IMR-90 (cell line): ENCODE measurements at regions not wholly inside any gene's neighbourhood (a gene's known extent, or its start where the extent isn't known, plus 50 kb on each side); places are given as distances from the start of the nearest gene placed in this dataset.

ENCODE experiments used
- BHLHE40 ChIP-seq: fragments of 150-350 bp; IDR thresholded peaks from 2 replicates; pipeline ENCODE4 v1.6.1; 2016; ENCODE audit warnings: mild to moderate bottlenecking, low read depth, low read length
- CEBPB ChIP-seq: IDR thresholded peaks from 2 replicates; pipeline ENCODE4 v1.6.1; 2012; ENCODE audit warnings: low read depth, low read length, improper control_type of control experiment
- CHD1 ChIP-seq: IDR thresholded peaks from 2 replicates; pipeline ENCODE4 v1.6.1; 2012; ENCODE audit warnings: low read depth, low read length, improper control_type of control experiment
- MAZ ChIP-seq: IDR thresholded peaks from 2 replicates; pipeline ENCODE4 v1.6.1; 2012; ENCODE audit warnings: low read depth, mild to moderate bottlenecking, low read length, improper control_type of control experiment, moderate library complexity, borderline replicate concordance
- POLR2A ChIP-seq: IDR thresholded peaks from 2 replicates; pipeline ENCODE4 v1.6.1; 2012; ENCODE audit warnings: mild to moderate bottlenecking, low read depth, low read length
- RAD21 ChIP-seq: IDR thresholded peaks from 2 replicates; pipeline ENCODE4 v1.6.1; 2012; ENCODE audit warnings: low read length, improper control_type of control experiment
- RCOR1 ChIP-seq: IDR thresholded peaks from 2 replicates; pipeline ENCODE4 v1.6.1; 2012; ENCODE audit warnings: mild to moderate bottlenecking, low read length, improper control_type of control experiment; ENCODE audit not compliant: insufficient replicate concordance
- RFX5 ChIP-seq: IDR thresholded peaks from 2 replicates; pipeline ENCODE4 v1.8.0; 2012; ENCODE audit warnings: low read depth, mild to moderate bottlenecking, low read length, moderate library complexity
- SMC3 ChIP-seq: fragments of 150-350 bp; IDR thresholded peaks from 2 replicates; pipeline ENCODE4 v1.6.1; 2016; ENCODE audit warnings: low read depth, mild to moderate bottlenecking, antibody characterized with exemption, low read length, moderate library complexity
- TF ChIP-seq, protein P1 (sequence below): conservative IDR thresholded peaks from 2 replicates; pipeline ENCODE4 v1.5.1; 2012; ENCODE audit warnings: mild to moderate bottlenecking, low read depth, low read length, improper control_type of control experiment

DNA sequence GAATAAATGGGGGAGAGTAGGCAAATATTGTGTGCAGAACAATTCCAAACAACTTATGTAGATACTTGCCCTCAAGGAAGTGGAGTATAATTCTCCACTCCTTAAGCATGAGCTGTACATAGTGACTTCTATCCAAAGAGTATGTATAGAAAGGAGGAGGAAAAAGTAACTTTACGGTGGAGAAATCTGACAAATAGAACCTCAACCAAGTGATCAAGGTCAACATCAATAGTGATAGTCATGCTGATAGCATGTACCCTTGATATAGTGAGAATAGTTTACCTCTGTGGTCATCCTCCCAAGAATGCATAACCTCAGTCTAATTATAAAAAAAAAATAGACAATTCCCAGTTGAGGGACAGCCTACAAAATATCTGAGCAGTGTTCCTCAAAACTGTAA lies 89.1 kb upstream of the NANOS1 start:
- TF ChIP-seq, protein P1, sequence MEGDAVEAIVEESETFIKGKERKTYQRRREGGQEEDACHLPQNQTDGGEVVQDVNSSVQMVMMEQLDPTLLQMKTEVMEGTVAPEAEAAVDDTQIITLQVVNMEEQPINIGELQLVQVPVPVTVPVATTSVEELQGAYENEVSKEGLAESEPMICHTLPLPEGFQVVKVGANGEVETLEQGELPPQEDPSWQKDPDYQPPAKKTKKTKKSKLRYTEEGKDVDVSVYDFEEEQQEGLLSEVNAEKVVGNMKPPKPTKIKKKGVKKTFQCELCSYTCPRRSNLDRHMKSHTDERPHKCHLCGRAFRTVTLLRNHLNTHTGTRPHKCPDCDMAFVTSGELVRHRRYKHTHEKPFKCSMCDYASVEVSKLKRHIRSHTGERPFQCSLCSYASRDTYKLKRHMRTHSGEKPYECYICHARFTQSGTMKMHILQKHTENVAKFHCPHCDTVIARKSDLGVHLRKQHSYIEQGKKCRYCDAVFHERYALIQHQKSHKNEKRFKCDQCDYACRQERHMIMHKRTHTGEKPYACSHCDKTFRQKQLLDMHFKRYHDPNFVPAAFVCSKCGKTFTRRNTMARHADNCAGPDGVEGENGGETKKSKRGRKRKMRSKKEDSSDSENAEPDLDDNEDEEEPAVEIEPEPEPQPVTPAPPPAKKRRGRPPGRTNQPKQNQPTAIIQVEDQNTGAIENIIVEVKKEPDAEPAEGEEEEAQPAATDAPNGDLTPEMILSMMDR = no peak
- TF ChIP-seq CEBPB (no peak), POLR2A (no peak), RAD21 (no peak), BHLHE40 (no peak), RCOR1 (no peak), SMC3 (no peak), MAZ (no peak), RFX5 (no peak), CHD1 (no peak)
